HepG2 (cell line): ENCODE measurements at regions not wholly inside any gene's neighbourhood (a gene's known extent, or its start where the extent isn't known, plus 50 kb on each side); places are given as distances from the start of the nearest gene placed in this dataset.

Experiments
- GABPB1 ChIP-seq: IDR thresholded peaks from 2 replicates; pipeline ENCODE4 v1.6.1; 2016; ENCODE audit warnings: mild to moderate bottlenecking, missing genetic modification reagents, moderate library complexity, missing compliant biosample characterization
- HMG20A ChIP-seq: IDR thresholded peaks from 2 replicates; pipeline ENCODE4 v1.6.1; 2016; ENCODE audit warnings: borderline replicate concordance
- IRF2 ChIP-seq: IDR thresholded peaks from 2 replicates; pipeline ENCODE4 v1.6.1; 2018; ENCODE audit warnings: missing genetic modification reagents, missing compliant biosample characterization
- KLF11 ChIP-seq: IDR thresholded peaks from 2 replicates; pipeline ENCODE4 v1.6.1; 2016; ENCODE audit warnings: missing compliant biosample characterization
- NPAS2 ChIP-seq: sonication (generic); formaldehyde crosslinking; IDR thresholded peaks from 2 replicates; pipeline ENCODE4 v1.8.0; 2022; ENCODE audit warnings: mild to moderate bottlenecking, missing genetic modification reagents, borderline replicate concordance
- PTBP1 ChIP-seq: fragments of 200-400 bp; formaldehyde crosslinking; IDR thresholded peaks from 2 replicates; pipeline ENCODE4 v1.6.1; 2018; ENCODE audit warnings: low read length, low read depth; ENCODE audit not compliant: poor library complexity, severe bottlenecking
- SP140L ChIP-seq: sonication (generic); formaldehyde crosslinking; IDR thresholded peaks from 2 replicates; pipeline ENCODE4 v1.4.0; 2020; ENCODE audit warnings: missing genetic modification reagents, borderline replicate concordance
- SRY ChIP-seq: sonication (generic); formaldehyde crosslinking; IDR thresholded peaks from 2 replicates; pipeline ENCODE4 v1.8.0; 2022; ENCODE audit warnings: mild to moderate bottlenecking, missing genetic modification reagents
- ZIK1 ChIP-seq: sonication (generic); formaldehyde crosslinking; IDR thresholded peaks from 2 replicates; pipeline ENCODE4 v1.5.0; 2020; ENCODE audit warnings: mild to moderate bottlenecking, low read depth, missing genetic modification reagents, borderline replicate concordance
- ZNF550 ChIP-seq: sonication (generic); formaldehyde crosslinking; IDR thresholded peaks from 2 replicates; pipeline ENCODE4 v1.4.0; 2020; ENCODE audit warnings: mild to moderate bottlenecking, missing genetic modification reagents, borderline replicate concordance
- ZNF577 ChIP-seq: sonication (generic); formaldehyde crosslinking; IDR thresholded peaks from 2 replicates; pipeline ENCODE4 v1.4.0; 2020; ENCODE audit warnings: mild to moderate bottlenecking, low read depth, missing genetic modification reagents, borderline replicate concordance
- ZNF841 ChIP-seq: sonication (generic); formaldehyde crosslinking; IDR thresholded peaks from 2 replicates; pipeline ENCODE4 v1.8.1; 2023; ENCODE audit warnings: missing genetic modification reagents, borderline replicate concordance
- TF ChIP-seq, protein P1 (sequence below): sonication (generic); formaldehyde crosslinking; IDR thresholded peaks from 2 replicates; pipeline ENCODE4 v1.4.0; 2020; ENCODE audit warnings: low read depth, missing genetic modification reagents
- TF ChIP-seq, protein P2 (sequence below): sonication (generic); formaldehyde crosslinking; IDR thresholded peaks from 2 replicates; pipeline ENCODE4 v1.8.1; 2023; ENCODE audit warnings: mild to moderate bottlenecking, inconsistent platforms, moderate library complexity, missing genetic modification reagents, borderline replicate concordance
- TF ChIP-seq, protein P3 (sequence below): sonication (generic); formaldehyde crosslinking; IDR thresholded peaks from 2 replicates; pipeline ENCODE4 v1.4.0; 2020; ENCODE audit warnings: missing genetic modification reagents, borderline replicate concordance
- TF ChIP-seq, protein P4 (sequence below), 2 experiments: sonication (generic) in 1 of 2; formaldehyde crosslinking in 1 of 2; IDR thresholded peaks; 2 replicates each; pipeline versions ENCODE4 v1.4.0 to v1.6.1; 2016 to 2020; ENCODE audit warnings: borderline replicate concordance in 1 of 2, low read depth in 1 of 2, mild to moderate bottlenecking in 1 of 2, missing genetic modification reagents in 1 of 2

DNA sequence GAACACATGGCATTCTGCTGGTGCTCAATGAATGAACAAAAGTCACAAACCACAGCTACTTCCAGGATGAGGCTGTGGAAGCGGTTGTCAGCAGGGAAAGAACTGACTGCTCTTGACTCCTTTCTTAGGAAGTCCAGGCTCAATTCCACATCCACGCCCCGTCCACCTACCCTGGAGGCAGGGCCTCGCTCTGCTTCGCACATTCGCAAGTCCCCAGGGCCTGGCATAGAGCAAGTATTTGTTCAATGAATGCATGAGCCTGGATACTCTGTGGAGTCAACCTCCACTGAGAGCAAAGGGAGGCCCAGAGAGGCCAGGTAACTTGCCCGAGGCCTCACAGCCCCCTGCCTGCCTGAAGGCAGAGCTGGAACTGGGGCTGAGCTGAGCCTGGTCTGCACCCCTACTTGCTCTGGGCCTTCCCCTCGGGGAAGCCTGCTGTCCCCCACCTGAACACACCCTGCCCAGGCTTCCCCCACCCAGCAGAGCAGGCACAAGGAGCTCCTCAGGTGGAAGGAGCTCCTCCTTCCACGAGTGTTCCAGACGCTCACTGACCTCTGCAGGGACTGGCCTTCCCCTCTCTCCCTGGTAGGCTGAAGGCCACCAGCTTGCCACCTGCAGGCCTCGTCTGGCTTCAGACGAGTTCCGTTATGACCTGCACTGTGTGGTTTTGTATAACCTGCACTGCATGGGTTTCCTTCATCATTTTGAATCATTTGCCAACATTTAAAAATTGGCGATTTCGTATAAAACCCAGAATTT is 119.3 kb upstream of the PTPN1 start (continued):
- TF ChIP-seq, protein P1, sequence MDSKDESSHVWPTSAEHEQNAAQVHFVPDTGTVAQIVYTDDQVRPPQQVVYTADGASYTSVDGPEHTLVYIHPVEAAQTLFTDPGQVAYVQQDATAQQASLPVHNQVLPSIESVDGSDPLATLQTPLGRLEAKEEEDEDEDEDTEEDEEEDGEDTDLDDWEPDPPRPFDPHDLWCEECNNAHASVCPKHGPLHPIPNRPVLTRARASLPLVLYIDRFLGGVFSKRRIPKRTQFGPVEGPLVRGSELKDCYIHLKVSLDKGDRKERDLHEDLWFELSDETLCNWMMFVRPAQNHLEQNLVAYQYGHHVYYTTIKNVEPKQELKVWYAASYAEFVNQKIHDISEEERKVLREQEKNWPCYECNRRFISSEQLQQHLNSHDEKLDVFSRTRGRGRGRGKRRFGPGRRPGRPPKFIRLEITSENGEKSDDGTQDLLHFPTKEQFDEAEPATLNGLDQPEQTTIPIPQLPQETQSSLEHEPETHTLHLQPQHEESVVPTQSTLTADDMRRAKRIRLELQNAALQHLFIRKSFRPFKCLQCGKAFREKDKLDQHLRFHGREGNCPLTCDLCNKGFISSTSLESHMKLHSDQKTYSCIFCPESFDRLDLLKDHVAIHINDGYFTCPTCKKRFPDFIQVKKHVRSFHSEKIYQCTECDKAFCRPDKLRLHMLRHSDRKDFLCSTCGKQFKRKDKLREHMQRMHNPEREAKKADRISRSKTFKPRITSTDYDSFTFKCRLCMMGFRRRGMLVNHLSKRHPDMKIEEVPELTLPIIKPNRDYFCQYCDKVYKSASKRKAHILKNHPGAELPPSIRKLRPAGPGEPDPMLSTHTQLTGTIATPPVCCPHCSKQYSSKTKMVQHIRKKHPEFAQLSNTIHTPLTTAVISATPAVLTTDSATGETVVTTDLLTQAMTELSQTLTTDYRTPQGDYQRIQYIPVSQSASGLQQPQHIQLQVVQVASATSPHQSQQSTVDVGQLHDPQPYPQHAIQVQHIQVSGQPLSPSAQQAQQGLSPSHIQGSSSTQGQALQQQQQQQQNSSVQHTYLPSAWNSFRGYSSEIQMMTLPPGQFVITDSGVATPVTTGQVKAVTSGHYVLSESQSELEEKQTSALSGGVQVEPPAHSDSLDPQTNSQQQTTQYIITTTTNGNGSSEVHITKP (CRISPR knock-in tag): no peak
- TF ChIP-seq SP140L (no peak), ZNF550 (0 out of 2 replicates have a peak, but pooled peaks have one; percentile 26), SRY (CRISPR knock-in tag) (peak; percentile 19; the same call in 1 of the 2 replicates), ZIK1 (CRISPR knock-in tag) (no peak), NPAS2 (CRISPR knock-in tag) (no peak), KLF11 (no peak; the same call in 1 of the 2 replicates), IRF2 (no peak), PTBP1 (no peak), HMG20A (CRISPR knock-in tag) (no peak), GABPB1 (CRISPR knock-in tag) (peak; percentile 13; the same call in 1 of the 2 replicates), ZNF841 (CRISPR knock-in tag) (no peak), ZNF577 (CRISPR knock-in tag) (no peak)
- TF ChIP-seq, protein P2, sequence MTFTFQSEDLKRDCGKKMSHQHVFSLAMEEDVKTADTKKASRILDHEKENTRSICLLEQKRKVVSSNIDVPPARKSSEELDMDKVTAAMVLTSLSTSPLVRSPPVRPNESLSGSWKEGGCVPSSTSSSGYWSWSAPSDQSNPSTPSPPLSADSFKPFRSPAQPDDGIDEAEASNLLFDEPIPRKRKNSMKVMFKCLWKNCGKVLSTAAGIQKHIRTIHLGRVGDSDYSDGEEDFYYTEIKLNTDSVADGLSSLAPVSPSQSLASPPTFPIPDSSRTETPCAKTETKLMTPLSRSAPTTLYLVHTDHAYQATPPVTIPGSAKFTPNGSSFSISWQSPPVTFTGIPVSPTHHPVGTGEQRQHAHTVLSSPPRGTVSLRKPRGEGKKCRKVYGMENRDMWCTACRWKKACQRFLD (CRISPR knock-in tag): no peak
- TF ChIP-seq, protein P3, sequence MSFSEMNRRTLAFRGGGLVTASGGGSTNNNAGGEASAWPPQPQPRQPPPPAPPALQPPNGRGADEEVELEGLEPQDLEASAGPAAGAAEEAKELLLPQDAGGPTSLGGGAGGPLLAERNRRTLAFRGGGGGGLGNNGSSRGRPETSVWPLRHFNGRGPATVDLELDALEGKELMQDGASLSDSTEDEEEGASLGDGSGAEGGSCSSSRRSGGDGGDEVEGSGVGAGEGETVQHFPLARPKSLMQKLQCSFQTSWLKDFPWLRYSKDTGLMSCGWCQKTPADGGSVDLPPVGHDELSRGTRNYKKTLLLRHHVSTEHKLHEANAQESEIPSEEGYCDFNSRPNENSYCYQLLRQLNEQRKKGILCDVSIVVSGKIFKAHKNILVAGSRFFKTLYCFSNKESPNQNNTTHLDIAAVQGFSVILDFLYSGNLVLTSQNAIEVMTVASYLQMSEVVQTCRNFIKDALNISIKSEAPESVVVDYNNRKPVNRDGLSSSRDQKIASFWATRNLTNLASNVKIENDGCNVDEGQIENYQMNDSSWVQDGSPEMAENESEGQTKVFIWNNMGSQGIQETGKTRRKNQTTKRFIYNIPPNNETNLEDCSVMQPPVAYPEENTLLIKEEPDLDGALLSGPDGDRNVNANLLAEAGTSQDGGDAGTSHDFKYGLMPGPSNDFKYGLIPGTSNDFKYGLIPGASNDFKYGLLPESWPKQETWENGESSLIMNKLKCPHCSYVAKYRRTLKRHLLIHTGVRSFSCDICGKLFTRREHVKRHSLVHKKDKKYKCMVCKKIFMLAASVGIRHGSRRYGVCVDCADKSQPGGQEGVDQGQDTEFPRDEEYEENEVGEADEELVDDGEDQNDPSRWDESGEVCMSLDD (CRISPR knock-in tag): no peak
- TF ChIP-seq, protein P4, sequence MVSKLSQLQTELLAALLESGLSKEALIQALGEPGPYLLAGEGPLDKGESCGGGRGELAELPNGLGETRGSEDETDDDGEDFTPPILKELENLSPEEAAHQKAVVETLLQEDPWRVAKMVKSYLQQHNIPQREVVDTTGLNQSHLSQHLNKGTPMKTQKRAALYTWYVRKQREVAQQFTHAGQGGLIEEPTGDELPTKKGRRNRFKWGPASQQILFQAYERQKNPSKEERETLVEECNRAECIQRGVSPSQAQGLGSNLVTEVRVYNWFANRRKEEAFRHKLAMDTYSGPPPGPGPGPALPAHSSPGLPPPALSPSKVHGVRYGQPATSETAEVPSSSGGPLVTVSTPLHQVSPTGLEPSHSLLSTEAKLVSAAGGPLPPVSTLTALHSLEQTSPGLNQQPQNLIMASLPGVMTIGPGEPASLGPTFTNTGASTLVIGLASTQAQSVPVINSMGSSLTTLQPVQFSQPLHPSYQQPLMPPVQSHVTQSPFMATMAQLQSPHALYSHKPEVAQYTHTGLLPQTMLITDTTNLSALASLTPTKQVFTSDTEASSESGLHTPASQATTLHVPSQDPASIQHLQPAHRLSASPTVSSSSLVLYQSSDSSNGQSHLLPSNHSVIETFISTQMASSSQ (IDR thresholded peaks at IDR 0.05; ENCODE audit: low read depth): no peak
- TF ChIP-seq, protein P4 (CRISPR knock-in tag; IDR thresholded peaks at IDR 0.05; ENCODE audit: borderline replicate concordance): no peak
